CD14-positive monocyte (primary cell): ENCODE measurements at regions not wholly inside any gene's neighbourhood (a gene's known extent, or its start where the extent isn't known, plus 50 kb on each side); places are given as distances from the start of the nearest gene placed in this dataset.
"Not testable (repeated sequence)": the region's sequence is repeated elsewhere in the genome, so short reads cannot be mapped to it uniquely, and the experiment has no call there.

ENCODE experiments used
- DNase-seq, 3 donors: peaks; one replicate each; pipeline ENCODE4 v3.0.0-alpha.2; 2011 to 2022
- H2AFZ ChIP-seq: 2 replicates; pipeline ENCODE4 v1.6.0; 2012; ENCODE audit warnings: mild to moderate bottlenecking, low read depth, low read length, inconsistent platforms; ENCODE audit not compliant: insufficient read depth, poor library complexity, severe bottlenecking
- H3K27ac ChIP-seq, 2 donors: 1 replicate in 1 of 2; 2 replicates in 1 of 2; pipeline ENCODE4 v1.5.1; 2012 to 2013; ENCODE audit warnings: low read length in 2 of 2, control low read depth in 1 of 2, inconsistent platforms in 1 of 2, low read depth in 1 of 2, mild to moderate bottlenecking in 1 of 2
- H3K27me3 ChIP-seq, 2 donors: one replicate each; pipeline versions ENCODE4 v1.6.0 to v1.6.1; 2011 to 2013; ENCODE audit warnings: low read length in 2 of 2; ENCODE audit not compliant: control insufficient read depth in 2 of 2, insufficient read depth in 2 of 2
- H3K36me3 ChIP-seq, 2 donors: replicated peaks in 1 of 2; 1 replicate in 1 of 2; 2 replicates in 1 of 2; pipeline versions ENCODE4 v1.5.1 to v1.6.1; 2012 to 2013; ENCODE audit warnings: low read length in 2 of 2, control low read depth in 1 of 2, inconsistent platforms in 1 of 2, mild to moderate bottlenecking in 1 of 2; ENCODE audit not compliant: insufficient read depth in 2 of 2, control insufficient read depth in 1 of 2
- H3K4me1 ChIP-seq, 2 donors: 1 replicate in 1 of 2; 2 replicates in 1 of 2; pipeline versions ENCODE4 v1.5.1 to v1.6.1; 2012 to 2013; ENCODE audit warnings: low read length in 2 of 2, control low read depth in 1 of 2, inconsistent platforms in 1 of 2, mild to moderate bottlenecking in 1 of 2, moderate library complexity in 1 of 2; ENCODE audit not compliant: insufficient read depth in 2 of 2, control insufficient read depth in 1 of 2
- H3K4me2 ChIP-seq: replicated peaks from 2 replicates; pipeline ENCODE3; 2012; ENCODE audit warnings: low read length, moderate library complexity, mild to moderate bottlenecking; ENCODE audit not compliant: poor library complexity, severe bottlenecking; ENCODE audit errors: extremely low read depth
- H3K4me3 ChIP-seq, 3 experiments: fragments of 200-600 bp in 1 of 3; sonication (generic) in 1 of 3; replicated peaks in 1 of 3; 1 replicate in 2 of 3; 2 replicates in 1 of 3; pipeline ENCODE4 v1.5.1; 2011 to 2013; ENCODE audit warnings: low read length in 3 of 3, mild to moderate bottlenecking in 3 of 3, control low read depth in 2 of 3, low read depth in 2 of 3, inconsistent platforms in 1 of 3, moderate library complexity in 1 of 3
- H3K79me2 ChIP-seq: 2 replicates; pipeline ENCODE4 v1.6.0; 2012; ENCODE audit warnings: mild to moderate bottlenecking, control low read depth, inconsistent platforms, low read length, moderate library complexity; ENCODE audit not compliant: insufficient read depth
- H3K9ac ChIP-seq: 2 replicates; pipeline ENCODE4 v1.6.0; 2017; ENCODE audit warnings: low read length, mild to moderate bottlenecking; ENCODE audit not compliant: insufficient read depth, poor library complexity, severe bottlenecking
- H3K9me3 ChIP-seq, 2 donors: replicated peaks in 1 of 2; 1 replicate in 1 of 2; 2 replicates in 1 of 2; pipeline versions ENCODE4 v1.5.1 to v1.6.1; 2012 to 2013; ENCODE audit warnings: low read length in 2 of 2, control low read depth in 1 of 2; ENCODE audit not compliant: control insufficient read depth in 1 of 2, insufficient read depth in 1 of 2
- H4K20me1 ChIP-seq: 2 replicates; pipeline ENCODE4 v1.6.0; 2012; ENCODE audit warnings: mild to moderate bottlenecking, low read length, control low read depth, moderate library complexity; ENCODE audit not compliant: insufficient read depth
- H3K27ac Mint-ChIP-seq, 7 donors: one replicate each; pipeline ENCODE4 v1.8.0; 2020; ENCODE audit warnings: mild to moderate bottlenecking in 7 of 7, mixed read lengths in 7 of 7, moderate library complexity in 6 of 7, inconsistent platforms in 2 of 7
- H3K27me3 Mint-ChIP-seq, 3 donors: one replicate each; pipeline ENCODE4 v1.8.0; 2021 to 2022; ENCODE audit warnings: low read depth in 3 of 3, mild to moderate bottlenecking in 3 of 3, mixed read lengths in 3 of 3, moderate library complexity in 3 of 3, inconsistent platforms in 1 of 3
- H3K36me3 Mint-ChIP-seq, 2 donors: one replicate each; pipeline ENCODE4 v1.8.0; 2020; ENCODE audit warnings: mixed read lengths in 2 of 2, inconsistent platforms in 1 of 2, mild to moderate bottlenecking in 1 of 2
- H3K4me1 Mint-ChIP-seq: one replicate; pipeline ENCODE4 v1.8.0; 2020; ENCODE audit warnings: mild to moderate bottlenecking, mixed read lengths
- H3K4me3 Mint-ChIP-seq, 2 donors: one replicate each; pipeline ENCODE4 v1.8.0; 2020; ENCODE audit warnings: mild to moderate bottlenecking in 2 of 2, mixed read lengths in 2 of 2, moderate library complexity in 1 of 2
- H3K9me3 Mint-ChIP-seq, 7 donors: one replicate each; pipeline ENCODE4 v1.8.0; 2020 to 2022; ENCODE audit warnings: mixed read lengths in 7 of 7, mild to moderate bottlenecking in 6 of 7, moderate library complexity in 6 of 7, inconsistent platforms in 2 of 7
- CTCF ChIP-seq: fragments of 200-600 bp; IDR thresholded peaks from one replicate; pipeline ENCODE4 v1.8.0; 2022; ENCODE audit warnings: antibody characterized with exemption, mild to moderate bottlenecking
- WGBS: methylation state at CpG from one replicate; pipeline ENCODE4 v1.1.5; 2013; ENCODE audit warnings: missing lambda C conversion rate; ENCODE audit not compliant: insufficient coverage; 5-methylcytosine and 5-hydroxymethylcytosine counted together
- intact Hi-C, 2 donors: fragments of 100-400 bp; cut with micrococcal nuclease; formaldehyde crosslinking; loops; one replicate each; pipeline versions ENCODE4 v1.15.0 to v1.15.1; 2023

- H3K27ac Mint-ChIP-seq: no peak overlapping the region
- no peak for TF ChIP-seq CTCF
- no peak overlapping the region for H2AFZ ChIP-seq
- no peak for DNase-seq
- no peaks in the 10 kb centered on the region for H4K20me1 ChIP-seq
- no peak overlapping the region for H3K27ac ChIP-seq
- no peaks in the 10 kb centered on the region for H3K9me3 ChIP-seq
- no peak overlapping the region for H3K4me3 Mint-ChIP-seq
- H3K9ac ChIP-seq: no peak overlapping the region
- intact Hi-C loops: no loop called here
- no peaks in the 10 kb centered on the region for H3K27me3 ChIP-seq
- H3K4me3 ChIP-seq: no peak overlapping the region
- no peaks in the 10 kb centered on the region for H3K4me1 Mint-ChIP-seq
- no peak overlapping the region for H3K4me2 ChIP-seq
- no peaks in the 10 kb centered on the region for H3K36me3 Mint-ChIP-seq
- no peaks in the 10 kb centered on the region for H3K36me3 ChIP-seq
- WGBS: 80% methylated on average over 1 of the region's 1 CpG
- H3K27me3 Mint-ChIP-seq: peaks cover 0 to 2% (median 0%) of the 10 kb centered on the region in 3 donors
- H3K4me1 ChIP-seq: no peaks in the 10 kb centered on the region
- peaks cover 0 to 3% (median 0%) of the 10 kb centered on the region in 7 donors for H3K9me3 Mint-ChIP-seq
- no peaks in the 10 kb centered on the region for H3K79me2 ChIP-seq
Observed at GRCh38 chr6:133136177-133136880, 104.8 kb upstream of the EYA4 start.

- H4K20me1 ChIP-seq, H3K4me1 Mint-ChIP-seq, H3K79me2 ChIP-seq, H3K36me3 Mint-ChIP-seq, H2AFZ ChIP-seq, H3K27me3 Mint-ChIP-seq, H3K9me3 ChIP-seq, intact Hi-C loops, H3K27me3 ChIP-seq, H3K27ac ChIP-seq, H3K36me3 ChIP-seq, H3K4me1 ChIP-seq, H3K4me3 Mint-ChIP-seq, DNase-seq, H3K4me3 ChIP-seq, H3K9ac ChIP-seq, H3K27ac Mint-ChIP-seq, H3K4me2 ChIP-seq: not testable (repeated sequence)
- WGBS: 93% methylated on average over 18 of the region's 30 CpGs
- peaks cover 0 to 14% (median 3%) of the 10 kb centered on the region in 7 donors for H3K9me3 Mint-ChIP-seq
Observed at GRCh38 chr6:133147470-133148184, 93.5 kb upstream of the EYA4 start.
